Liver (tissue), 8 donors: ENCODE measurements at regions not wholly inside any gene's neighbourhood (a gene's known extent, or its start where the extent isn't known, plus 50 kb on each side); places are given as distances from the start of the nearest gene placed in this dataset.
A peak's percentile ranks its signal among the peaks of the same experiment; 100 is the strongest.

Experiments
- DNase-seq: peaks from one replicate; pipeline ENCODE4 v3.0.0-alpha.2; 2017; ENCODE audit warnings: low spot score
- H3K27ac ChIP-seq, 2 donors: one replicate each; pipeline ENCODE4 v1.7.0; 2013; ENCODE audit warnings: inconsistent platforms in 2 of 2, low read length in 2 of 2, control low read depth in 1 of 2, low read depth in 1 of 2, mild to moderate bottlenecking in 1 of 2
- H3K27me3 ChIP-seq, 4 donors: one replicate each; pipeline versions ENCODE4 v1.6.1 to v1.7.0; 2013; ENCODE audit warnings: low read length in 3 of 4, inconsistent platforms in 1 of 4, mild to moderate bottlenecking in 1 of 4, moderate library complexity in 1 of 4; ENCODE audit not compliant: control insufficient read depth in 4 of 4, insufficient read depth in 4 of 4
- H3K36me3 ChIP-seq, 4 donors: one replicate each; pipeline versions ENCODE4 v1.6.1 to v1.7.0; 2013; ENCODE audit warnings: low read length in 3 of 4, mild to moderate bottlenecking in 3 of 4, low read depth in 1 of 4, moderate library complexity in 1 of 4; ENCODE audit not compliant: control insufficient read depth in 4 of 4, insufficient read depth in 3 of 4
- H3K4me1 ChIP-seq, 4 donors: one replicate each; pipeline versions ENCODE4 v1.6.1 to v1.7.0; 2013; ENCODE audit warnings: low read length in 3 of 4, mild to moderate bottlenecking in 3 of 4, moderate library complexity in 1 of 4; ENCODE audit not compliant: control insufficient read depth in 4 of 4, insufficient read depth in 4 of 4
- H3K4me3 ChIP-seq, 3 donors: one replicate each; pipeline versions ENCODE4 v1.6.1 to v1.7.0; 2013; ENCODE audit warnings: low read length in 3 of 3, control low read depth in 1 of 3, low read depth in 1 of 3, mild to moderate bottlenecking in 1 of 3
- H3K9ac ChIP-seq, 2 donors: one replicate each; pipeline ENCODE4 v1.7.0; 2013; ENCODE audit warnings: low read length in 2 of 2, mild to moderate bottlenecking in 2 of 2, moderate library complexity in 2 of 2, control low read depth in 1 of 2, low read depth in 1 of 2
- H3K9me3 ChIP-seq, 4 donors: one replicate each; pipeline versions ENCODE4 v1.6.1 to v1.7.0; 2013; ENCODE audit warnings: low read length in 3 of 4; ENCODE audit not compliant: control insufficient read depth in 4 of 4
- ATF3 ChIP-seq: IDR thresholded peaks from 2 replicates; pipeline ENCODE4 v1.6.1; 2016; ENCODE audit warnings: antibody characterized with exemption
- CTCF ChIP-seq: fragments of 150-350 bp; IDR thresholded peaks from 2 replicates; pipeline ENCODE4 v1.5.1; 2017; ENCODE audit warnings: improper control_type of control experiment, low read depth, low read length; ENCODE audit not compliant: missing input control
- EGR1 ChIP-seq, 2 donors: IDR thresholded peaks; 2 replicates each; pipeline ENCODE4 v1.6.1; 2016 to 2018; ENCODE audit warnings: antibody characterized with exemption in 2 of 2, low read depth in 2 of 2
- FOXA1 ChIP-seq: IDR thresholded peaks from 2 replicates; pipeline ENCODE4 v1.6.1; 2016; ENCODE audit warnings: antibody characterized with exemption
- FOXA2 ChIP-seq: IDR thresholded peaks from 2 replicates; pipeline ENCODE4 v1.6.1; 2016; ENCODE audit warnings: antibody characterized with exemption
- GABPA ChIP-seq, 2 donors: IDR thresholded peaks in 1 of 2; conservative IDR thresholded peaks in 1 of 2; 2 replicates each; pipeline ENCODE4 v1.6.1; 2016; ENCODE audit warnings: antibody characterized with exemption in 2 of 2, mild to moderate bottlenecking in 1 of 2, moderate library complexity in 1 of 2
- HNF4A ChIP-seq, 2 donors: conservative IDR thresholded peaks; 2 replicates each; pipeline ENCODE4 v1.6.1; 2016; ENCODE audit warnings: antibody characterized with exemption in 2 of 2, mild to moderate bottlenecking in 2 of 2
- HNF4G ChIP-seq: IDR thresholded peaks from 2 replicates; pipeline ENCODE4 v1.6.1; 2016; ENCODE audit warnings: antibody characterized with exemption
- JUND ChIP-seq, 2 donors: IDR thresholded peaks; 2 replicates each; pipeline ENCODE4 v1.6.1; 2016; ENCODE audit warnings: antibody characterized with exemption in 2 of 2
- MAX ChIP-seq: IDR thresholded peaks from 2 replicates; pipeline ENCODE4 v1.6.1; 2016; ENCODE audit warnings: antibody characterized with exemption
- NR2F2 ChIP-seq: IDR thresholded peaks from 2 replicates; pipeline ENCODE4 v1.6.1; 2016; ENCODE audit warnings: antibody characterized with exemption
- RAD21 ChIP-seq, 2 donors: IDR thresholded peaks; 2 replicates each; pipeline ENCODE4 v1.6.1; 2016; ENCODE audit warnings: antibody characterized with exemption in 2 of 2, mild to moderate bottlenecking in 2 of 2
- REST ChIP-seq: IDR thresholded peaks from 2 replicates; pipeline ENCODE4 v1.6.1; 2016; ENCODE audit warnings: antibody characterized with exemption, mild to moderate bottlenecking
- RXRA ChIP-seq, 2 donors: IDR thresholded peaks; 2 replicates each; pipeline ENCODE4 v1.6.1; 2017 to 2018; ENCODE audit warnings: antibody characterized with exemption in 2 of 2, mild to moderate bottlenecking in 1 of 2
- SP1 ChIP-seq: IDR thresholded peaks from 2 replicates; pipeline ENCODE4 v1.6.1; 2018; ENCODE audit warnings: antibody characterized with exemption, mild to moderate bottlenecking
- TAF1 ChIP-seq: conservative IDR thresholded peaks from 2 replicates; pipeline ENCODE4 v1.6.1; 2016; ENCODE audit warnings: antibody characterized with exemption, mild to moderate bottlenecking
- YY1 ChIP-seq: IDR thresholded peaks from 2 replicates; pipeline ENCODE4 v1.6.1; 2016; ENCODE audit warnings: antibody characterized with exemption, mild to moderate bottlenecking
- ZBTB33 ChIP-seq: IDR thresholded peaks from 2 replicates; pipeline ENCODE4 v1.6.1; 2016; ENCODE audit warnings: antibody characterized with exemption
- WGBS: extraction: QIAGEN DNeasy Blood & Tissue Kit; methylation state at CpG from one replicate; pipeline ENCODE4 v1.1.7; 2013; 5-methylcytosine and 5-hydroxymethylcytosine counted together
- donor health status: healthy.
- donor health status: healthy.
- donor health status: healthy.
- donor health status: healthy.
- donor health status: healthy.

GRCh38 chr16:35691057-35691456, 2231.6 kb downstream of the TP53TG3F start:
- DNase-seq: peak; percentile 14
- Histone ChIP-seq H3K9me3 (peaks cover 0 to 17% (median 5%) of the 10 kb centered on the region in 4 donors), H3K36me3 (no peaks in the 10 kb centered on the region), H3K4me3 (no peak overlapping the region), H3K27me3 (no peaks in the 10 kb centered on the region), H3K4me1 (no peaks in the 10 kb centered on the region), H3K27ac (no peak overlapping the region), H3K9ac (no peak overlapping the region)
- TF ChIP-seq HNF4A (conservative IDR thresholded peaks at IDR 0.05) (no peak), NR2F2 (no peak), EGR1 (IDR thresholded peaks at IDR 0.05; ENCODE audit: low read depth in 2 of 2) (no peak), TAF1 (no peak), RXRA (IDR thresholded peaks at IDR 0.05) (no peak), HNF4G (no peak), GABPA (IDR thresholded peaks at IDR 0.05 in 1 of 2, conservative IDR thresholded peaks at IDR 0.05 in 1 of 2) (no peak), SP1 (no peak), FOXA1 (no peak), ATF3 (no peak), RAD21 (IDR thresholded peaks at IDR 0.05) (no peak), ZBTB33 (no peak), CTCF (no peak), JUND (IDR thresholded peaks at IDR 0.05) (no peak), YY1 (no peak), REST (no peak), FOXA2 (no peak)
- WGBS: 57% methylated on average over 5 of the region's 5 CpGs

GRCh38 chr16:35692824-35693223, 2233.4 kb downstream of the TP53TG3F start:
- H3K9ac ChIP-seq: no peak overlapping the region
- H3K27ac ChIP-seq: no peak overlapping the region
- H3K9me3 ChIP-seq: peaks cover 0 to 15% (median 3%) of the 10 kb centered on the region in 4 donors
- H3K4me3 ChIP-seq: no peak overlapping the region
- H3K4me1 ChIP-seq: no peaks in the 10 kb centered on the region
- H3K27me3 ChIP-seq: no peaks in the 10 kb centered on the region
- no peak for DNase-seq
- WGBS: 70% methylated on average over 3 of the region's 3 CpGs
- H3K36me3 ChIP-seq: no peaks in the 10 kb centered on the region
- TF ChIP-seq RAD21 (IDR thresholded peaks at IDR 0.05) (no peak), EGR1 (IDR thresholded peaks at IDR 0.05; ENCODE audit: low read depth in 2 of 2) (no peak), FOXA2 (no peak), ATF3 (no peak), ZBTB33 (no peak), SP1 (no peak), MAX (no peak), YY1 (no peak), RXRA (IDR thresholded peaks at IDR 0.05) (no peak), JUND (IDR thresholded peaks at IDR 0.05) (no peak)
